HG03565 (cell line): ENCODE measurements at regions not wholly inside any gene's neighbourhood (a gene's known extent, or its start where the extent isn't known, plus 50 kb on each side); places are given as distances from the start of the nearest gene placed in this dataset.
"Not testable (repeated sequence)": the region's sequence is repeated elsewhere in the genome, so short reads cannot be mapped to it uniquely, and the experiment has no call there.

Experiments
- ATAC-seq: cut with Tn5 transposase; IDR thresholded peaks from one replicate; pipeline ENCODE4 v1.9.1; 2021; ENCODE audit warnings: mild to moderate bottlenecking, moderate library complexity; ENCODE audit not compliant: unreplicated experiment

DNA sequence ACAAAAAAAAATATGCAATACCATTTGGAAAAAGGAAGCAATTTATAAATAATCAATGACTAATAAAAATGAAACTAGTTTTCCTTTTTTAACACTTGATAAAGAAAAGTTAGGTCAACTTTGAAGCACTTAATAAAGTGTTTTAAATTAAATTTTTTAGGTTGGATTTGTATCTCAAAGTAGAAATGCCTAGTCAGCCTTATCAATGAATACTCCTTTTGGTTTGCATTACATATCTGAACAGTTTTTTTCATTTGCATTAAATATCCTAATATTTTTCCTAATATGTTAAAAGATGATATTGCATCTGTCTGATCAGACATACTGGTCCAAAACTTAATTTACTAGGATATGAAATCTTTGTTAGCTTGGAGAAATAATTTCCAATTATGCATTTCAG, 155.8 kb upstream of the ZFP42 start:
- no peak for ATAC-seq

DNA sequence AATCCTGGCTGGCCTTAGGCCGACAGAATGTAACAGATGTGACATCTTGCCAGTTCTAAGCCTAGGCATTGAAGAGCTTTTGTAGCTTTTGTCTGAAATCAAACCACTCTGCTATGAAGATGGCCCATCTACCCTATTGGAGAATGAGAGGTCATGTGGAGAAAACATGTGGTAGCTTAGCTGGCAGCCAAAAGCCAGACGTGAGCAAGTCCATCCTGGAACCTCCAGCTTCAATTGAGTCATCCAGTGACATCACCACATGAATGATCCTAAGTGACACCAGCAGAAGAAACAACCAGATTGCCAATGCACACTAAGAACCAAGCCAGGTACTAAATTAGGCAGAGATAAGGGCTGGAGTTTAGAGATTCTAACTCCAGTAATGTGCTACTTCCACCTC, 154.8 kb upstream of the ZFP42 start:
- ATAC-seq, result no peak

DNA sequence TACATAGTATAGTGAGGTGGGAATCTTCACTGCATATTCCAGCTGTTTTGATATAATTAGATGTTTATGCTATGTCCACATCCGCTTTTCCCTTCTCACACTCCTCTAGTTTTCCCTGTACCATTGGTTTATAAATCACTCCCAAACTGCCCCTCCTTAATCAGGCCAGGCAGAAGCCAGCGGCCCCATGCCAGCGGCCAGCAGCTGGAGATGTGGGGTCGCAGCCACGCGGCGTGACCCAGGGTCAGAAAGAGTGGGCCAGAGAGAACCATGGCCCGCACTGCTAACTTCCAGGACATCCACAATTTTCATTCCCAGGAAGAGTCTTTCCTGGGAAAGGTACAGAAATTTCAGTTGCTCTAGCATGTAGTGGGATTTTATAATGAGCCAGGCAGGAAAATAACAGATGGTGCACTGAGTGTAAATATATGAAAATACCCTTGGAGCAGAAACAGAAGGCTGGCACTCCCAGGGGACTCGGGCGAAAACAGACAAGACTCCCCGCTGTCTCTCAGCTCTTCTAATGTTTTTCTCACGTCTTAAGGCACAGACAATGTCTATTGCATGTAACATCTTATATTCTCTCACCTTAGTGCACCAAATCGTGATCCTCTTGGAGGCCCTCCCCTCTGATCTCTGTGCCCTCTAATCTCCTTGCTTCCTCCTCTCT, 145.9 kb upstream of the ZFP42 start:
- no peak for ATAC-seq

DNA sequence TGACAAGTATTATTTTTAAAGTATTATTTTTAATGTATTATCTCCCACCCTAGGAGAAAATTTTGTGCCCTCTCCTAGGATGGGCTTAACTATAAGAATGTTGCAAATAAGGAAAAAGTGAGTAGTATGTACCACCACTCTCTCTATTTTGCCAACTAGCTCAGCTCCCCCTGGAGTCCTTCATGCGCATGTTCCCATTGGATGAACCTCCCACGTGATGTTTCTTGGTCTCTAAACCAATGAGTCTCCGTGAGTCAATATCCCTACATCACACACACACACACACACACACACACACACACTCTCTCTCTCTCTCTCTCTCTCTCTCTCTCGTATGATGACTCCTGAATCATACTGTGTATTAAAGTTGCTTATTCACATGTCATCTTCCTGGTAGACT, 129.7 kb upstream of the ZFP42 start:
- no peak for ATAC-seq

DNA sequence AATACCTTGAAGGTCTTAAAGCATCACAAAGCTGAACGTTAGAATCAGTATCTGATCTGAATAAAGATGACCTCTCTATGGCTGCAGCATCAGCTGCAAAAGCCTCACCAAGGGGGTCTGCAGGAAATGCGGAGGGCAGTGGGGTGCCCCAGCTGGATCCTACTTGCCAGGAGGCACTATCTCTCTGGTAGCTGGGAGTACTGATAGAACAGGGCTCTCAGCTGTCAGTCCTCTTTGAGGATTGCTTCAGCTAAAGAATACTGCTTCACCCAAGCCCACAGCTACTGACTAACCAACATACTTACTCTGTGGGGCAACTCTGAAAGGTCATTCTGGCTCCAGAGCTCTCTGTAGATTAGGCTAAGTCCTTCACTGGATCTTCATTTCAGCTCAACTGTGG, 112.5 kb upstream of the ZFP42 start:
- ATAC-seq, result no peak

DNA sequence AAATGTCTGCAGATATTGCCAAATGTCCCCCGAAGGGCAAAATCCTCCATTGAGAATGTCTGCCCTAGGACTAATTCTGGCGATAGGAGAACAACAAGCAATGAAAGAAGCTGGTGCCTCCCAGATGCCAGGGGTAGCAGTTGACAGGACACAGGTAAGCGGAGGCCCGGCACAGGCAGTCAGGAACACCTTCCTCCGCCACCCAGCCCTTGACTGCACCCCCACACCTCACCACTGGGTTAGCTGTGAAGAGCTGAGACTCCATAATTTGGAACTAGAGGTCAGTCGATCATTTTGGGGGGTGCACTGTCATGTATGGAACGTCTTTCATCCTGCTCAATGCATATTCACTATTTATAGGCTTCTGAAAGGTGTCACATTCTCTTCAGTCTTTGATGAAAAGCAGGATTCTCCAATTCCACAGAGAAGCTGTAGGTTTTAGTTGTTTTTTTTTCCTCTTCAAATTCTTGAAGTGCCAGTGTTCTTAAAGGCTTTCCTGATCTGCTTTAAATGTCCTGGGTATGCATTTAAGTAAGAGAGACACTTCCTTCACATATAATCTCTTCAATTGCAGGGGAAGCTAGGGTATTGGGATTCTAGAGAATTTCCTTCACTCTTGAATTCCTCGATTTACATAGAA, 111.6 kb upstream of the ZFP42 start:
- ATAC-seq, result no peak

DNA sequence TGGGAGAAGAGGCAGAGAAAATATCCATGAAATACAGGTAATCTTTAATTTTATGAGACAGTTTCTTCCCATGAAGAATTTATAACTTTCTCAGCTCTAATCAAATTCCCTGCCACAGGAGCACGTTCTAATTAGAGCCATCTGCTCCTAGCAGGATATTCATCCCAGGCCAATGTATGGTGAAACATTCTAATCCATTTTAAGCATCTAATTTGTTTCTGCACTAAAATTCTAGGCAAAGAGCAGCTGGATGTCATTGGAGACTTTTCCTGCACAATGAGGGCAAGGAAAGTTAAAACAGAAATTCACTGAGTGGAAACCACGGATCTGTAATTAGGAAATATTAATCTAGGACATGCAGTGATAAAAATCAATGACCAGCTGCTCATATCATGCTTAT, 107.7 kb upstream of the ZFP42 start:
- ATAC-seq, result no peak

DNA sequence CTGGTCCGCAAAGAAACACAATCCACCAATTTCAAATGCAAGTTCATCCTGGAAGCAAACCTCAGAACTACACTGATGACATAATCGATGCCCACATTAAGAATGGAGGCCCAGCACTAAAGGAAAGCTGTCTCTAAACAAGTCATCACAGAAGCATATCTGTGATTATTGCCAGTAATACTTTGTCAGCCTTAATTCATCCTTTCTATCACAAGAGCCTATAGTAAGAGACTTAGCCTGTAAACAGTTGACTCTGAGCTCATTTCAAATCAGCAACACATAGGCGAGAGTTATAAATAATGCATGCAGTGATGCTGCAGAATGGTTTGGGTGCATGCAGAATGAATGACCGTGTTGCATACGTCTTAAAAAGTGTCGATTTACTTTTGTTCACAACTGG, 105.9 kb upstream of the ZFP42 start:
- no peak for ATAC-seq

DNA sequence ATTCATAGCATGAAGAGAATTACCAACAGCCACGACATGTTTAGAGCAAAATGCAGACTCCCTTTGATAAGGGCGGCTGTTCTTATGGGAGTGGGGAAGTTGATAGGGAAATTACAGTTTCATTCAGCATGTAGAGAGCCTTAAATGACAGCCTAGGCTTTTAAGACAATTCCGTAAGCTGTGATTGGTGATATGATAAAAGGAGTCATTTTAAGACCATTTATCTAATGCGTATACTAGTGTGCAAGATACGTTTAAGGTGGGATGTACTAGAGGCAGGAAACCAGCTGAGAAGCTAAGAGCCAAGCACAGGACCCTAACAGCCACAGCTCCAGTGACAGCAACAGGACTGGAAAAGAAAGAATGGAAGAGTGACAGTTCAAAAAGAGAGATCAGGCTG, 102.2 kb upstream of the ZFP42 start:
- ATAC-seq, result no peak

DNA sequence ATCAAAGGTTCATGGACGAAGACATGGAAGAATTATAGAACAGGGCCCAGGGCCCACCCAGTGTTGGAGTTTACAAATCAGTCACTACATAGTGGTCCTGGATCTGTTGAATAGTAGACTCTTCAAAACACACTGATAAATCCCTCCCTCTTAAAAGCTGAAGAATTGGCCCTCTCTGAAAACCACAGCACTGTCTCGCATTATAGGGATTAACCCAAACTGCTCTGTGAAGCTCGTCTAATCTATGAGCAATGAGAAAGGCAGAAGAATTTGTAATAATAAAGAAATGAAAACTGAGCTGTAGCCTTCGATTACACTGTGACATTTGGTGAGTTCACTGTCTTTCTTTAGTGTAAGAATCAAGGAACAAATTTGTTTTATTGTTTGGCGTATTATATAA, 92.5 kb upstream of the ZFP42 start:
- ATAC-seq, result no peak

DNA sequence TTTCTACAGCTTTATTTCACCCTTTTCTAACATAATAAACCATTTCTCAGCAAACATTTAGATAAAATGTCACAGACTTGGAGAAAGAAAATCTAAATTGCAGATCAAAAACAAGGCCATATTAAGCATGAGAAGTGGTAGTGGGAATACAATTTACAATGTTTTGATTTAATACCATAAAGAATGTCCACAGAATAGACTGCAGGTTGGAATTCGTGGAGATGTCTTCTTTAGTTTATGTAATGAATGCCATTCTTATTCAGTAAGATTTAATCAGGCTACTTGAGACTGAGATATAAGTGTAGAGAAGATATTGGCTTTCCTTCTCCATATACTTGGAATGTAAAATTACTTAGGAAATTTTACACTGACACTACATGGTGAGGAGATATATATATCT, 91.9 kb upstream of the ZFP42 start:
- ATAC-seq, result no peak

DNA sequence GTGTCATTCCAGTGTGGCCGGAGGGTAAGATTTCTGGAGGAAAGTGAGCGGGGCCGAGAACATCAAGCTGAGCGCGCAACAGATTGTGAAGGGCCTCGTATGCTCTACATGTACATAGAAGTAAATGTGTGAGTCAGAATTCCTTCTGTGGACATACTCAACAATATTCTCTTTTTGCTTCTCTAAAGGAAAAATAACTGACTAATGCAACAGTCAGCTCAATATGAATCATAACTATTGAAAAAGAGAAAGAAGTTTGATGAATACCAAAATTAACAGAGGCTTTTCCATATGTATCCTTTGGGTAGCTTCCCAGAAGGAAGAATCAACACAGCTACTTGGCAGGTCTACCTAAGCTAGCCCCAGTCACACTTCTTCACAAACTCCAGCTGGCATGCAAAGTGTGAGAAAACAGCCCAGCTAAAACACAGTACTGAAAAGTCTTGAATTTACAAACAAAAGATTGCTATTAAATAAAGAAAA, 87.5 kb upstream of the ZFP42 start:
- no peak for ATAC-seq

DNA sequence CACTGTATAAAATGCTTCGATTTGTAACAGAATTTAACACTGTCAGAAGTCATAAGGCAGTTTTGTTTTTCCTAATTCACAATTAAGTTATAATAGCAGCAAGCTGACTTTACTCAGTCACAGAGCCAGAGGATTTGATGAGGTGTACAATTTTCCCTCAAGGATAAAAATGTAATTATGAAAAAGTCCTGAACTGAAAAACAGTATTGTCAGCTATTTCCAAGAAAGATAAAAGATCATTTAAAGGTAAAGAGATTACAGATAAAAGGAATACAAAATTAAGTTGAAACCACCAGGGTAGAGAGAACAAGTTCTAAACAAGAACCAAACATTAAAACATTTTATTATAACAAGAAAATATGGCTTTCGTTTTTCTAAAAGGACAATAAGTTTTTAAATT, 86.8 kb upstream of the ZFP42 start:
- ATAC-seq, result no peak

DNA sequence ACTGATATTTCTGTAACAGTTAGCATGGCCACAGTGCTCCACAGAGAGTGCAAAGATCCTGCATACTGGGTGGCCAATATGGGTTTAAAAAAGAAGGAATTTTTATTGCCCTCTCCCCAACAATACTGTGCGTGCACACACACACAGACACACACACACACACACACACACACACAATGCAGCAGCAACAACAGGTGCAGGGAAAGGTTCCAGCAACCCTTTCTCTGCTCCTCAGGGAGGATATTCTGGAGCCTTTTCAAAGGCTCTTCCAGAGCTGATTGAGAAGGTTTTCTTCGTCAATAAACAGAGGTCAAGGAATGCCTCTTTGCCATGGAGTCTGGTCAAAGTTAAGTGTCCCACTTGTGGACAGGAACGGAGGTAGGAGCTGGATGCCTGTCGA, 84.8 kb upstream of the ZFP42 start:
- no peak for ATAC-seq

DNA sequence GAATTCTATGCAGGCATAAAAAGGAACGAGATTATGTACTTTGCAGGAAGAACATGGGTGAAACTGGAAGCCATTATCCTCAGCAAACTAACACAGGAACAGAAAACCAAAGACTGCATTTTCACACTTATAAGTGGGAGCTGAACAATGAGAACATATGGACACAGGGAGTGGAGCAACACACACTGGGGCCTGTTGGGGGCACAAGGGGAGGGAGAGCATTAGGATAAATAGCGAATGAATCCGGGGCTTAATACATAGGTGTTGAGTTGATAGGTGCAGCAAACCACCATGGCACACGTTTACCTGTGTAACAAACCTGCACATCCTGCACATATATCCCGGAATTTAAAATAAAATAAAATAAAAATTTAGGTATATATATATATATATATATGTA, 80.2 kb upstream of the ZFP42 start:
- not testable (repeated sequence) for ATAC-seq

DNA sequence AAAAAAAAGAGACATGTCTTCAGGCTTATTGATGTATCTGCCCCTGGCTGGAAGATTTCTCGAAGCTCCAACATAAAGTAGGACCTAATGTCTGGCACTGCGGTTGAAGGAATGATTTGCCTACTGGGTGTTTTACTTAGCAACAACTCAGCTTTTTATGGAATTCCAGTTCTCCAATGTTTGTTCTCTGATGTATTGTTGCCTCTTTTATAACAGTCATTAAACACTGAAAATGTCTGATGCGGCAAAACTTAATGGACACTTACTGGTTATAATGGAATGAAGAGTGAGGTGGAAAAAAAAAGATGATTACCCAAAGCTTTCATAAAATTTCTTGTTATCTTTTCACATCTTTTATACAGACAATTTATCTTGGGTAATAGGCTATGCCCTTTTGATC, 75.6 kb upstream of the ZFP42 start:
- no peak for ATAC-seq

DNA sequence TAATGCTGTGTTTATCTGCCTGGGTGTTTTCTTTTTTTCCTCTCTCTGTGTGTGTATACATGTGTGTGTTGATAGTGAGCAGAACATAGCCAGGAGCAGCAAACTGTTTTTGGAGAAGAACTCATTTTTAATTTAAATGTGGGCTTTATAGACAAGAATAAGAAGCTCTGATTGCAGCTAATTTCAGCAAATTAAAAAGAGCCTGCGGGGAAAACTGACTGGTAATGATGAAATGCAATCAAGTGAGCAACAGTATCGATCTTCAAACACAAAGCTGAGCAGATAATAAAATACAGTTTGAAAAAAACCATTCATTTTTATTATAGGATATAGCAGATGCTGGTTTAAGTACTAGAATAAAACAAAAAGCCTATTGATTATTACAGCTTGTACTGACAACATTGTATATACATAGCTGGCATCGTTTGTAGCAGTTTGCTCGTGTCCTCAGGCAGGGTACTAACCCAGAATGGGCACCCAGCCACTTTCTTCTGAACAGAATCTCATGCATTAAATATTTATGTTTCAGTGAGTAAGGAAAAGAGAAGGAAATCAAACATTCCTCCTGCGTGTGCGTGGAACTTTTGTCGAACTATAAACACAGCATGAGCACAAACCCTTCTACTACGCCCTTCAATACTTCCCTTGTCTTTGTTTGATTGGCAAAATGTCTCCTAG, 73.5 kb upstream of the ZFP42 start:
- ATAC-seq, result no peak

DNA sequence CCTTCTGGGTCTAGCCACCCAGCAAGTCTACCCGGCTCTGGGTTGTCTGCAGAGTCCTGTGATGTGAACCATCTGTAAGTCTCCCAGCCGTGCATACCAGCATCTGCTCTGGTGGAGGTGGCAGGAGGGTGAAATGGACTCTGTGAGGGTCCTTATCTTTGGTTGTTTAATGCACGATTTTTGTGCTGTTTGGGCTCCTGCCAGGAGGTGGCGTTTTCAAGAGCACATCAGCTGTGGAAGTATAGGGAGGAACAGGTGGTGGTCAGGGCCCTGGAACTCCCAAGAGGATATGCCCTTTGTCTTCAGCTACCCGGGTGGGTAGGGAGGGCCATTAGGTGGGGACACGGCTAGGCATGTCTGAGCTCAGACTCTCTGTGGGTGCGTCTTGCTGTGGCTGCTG, 66.5 kb upstream of the ZFP42 start:
- no peak for ATAC-seq

DNA sequence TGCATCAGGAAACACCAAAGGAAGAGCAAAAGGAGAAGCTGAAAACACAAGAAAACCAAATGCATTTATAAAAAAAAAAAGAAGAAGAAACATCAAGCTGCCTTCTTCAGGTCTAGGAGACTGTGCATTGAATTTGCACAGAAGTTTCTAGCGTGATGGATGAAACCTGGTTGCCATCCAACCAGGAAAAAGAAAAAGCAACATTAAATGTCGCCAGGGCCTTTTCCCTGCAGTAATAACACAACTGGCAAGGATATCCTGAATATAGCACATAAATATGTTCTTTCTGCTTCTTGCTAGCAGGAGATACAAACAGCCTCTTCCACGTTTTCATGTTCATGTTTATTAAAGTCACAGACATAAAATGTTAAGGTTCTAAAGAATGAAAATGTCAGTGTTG, 60.8 kb upstream of the ZFP42 start:
- no peak for ATAC-seq

DNA sequence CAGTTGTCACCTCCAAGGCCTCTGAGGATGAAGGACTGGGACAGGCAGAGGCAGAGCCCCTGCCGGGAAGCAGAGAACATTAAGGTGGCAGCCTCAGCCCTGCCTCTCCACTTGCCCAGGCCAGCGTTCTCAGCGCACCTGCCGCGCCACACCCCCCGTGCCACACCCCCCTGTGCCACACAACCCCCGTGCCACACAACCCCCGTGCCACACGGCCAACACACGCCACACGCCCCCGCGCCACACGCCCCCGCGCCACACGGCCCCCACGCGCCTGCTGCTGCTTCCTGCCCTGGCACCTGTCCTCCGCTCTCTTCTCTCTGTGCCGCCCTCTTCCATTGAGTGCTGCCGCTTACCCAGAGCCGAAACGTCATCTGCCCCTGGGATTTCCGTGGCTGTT, 58.0 kb upstream of the ZFP42 start:
- ATAC-seq, result no peak

DNA sequence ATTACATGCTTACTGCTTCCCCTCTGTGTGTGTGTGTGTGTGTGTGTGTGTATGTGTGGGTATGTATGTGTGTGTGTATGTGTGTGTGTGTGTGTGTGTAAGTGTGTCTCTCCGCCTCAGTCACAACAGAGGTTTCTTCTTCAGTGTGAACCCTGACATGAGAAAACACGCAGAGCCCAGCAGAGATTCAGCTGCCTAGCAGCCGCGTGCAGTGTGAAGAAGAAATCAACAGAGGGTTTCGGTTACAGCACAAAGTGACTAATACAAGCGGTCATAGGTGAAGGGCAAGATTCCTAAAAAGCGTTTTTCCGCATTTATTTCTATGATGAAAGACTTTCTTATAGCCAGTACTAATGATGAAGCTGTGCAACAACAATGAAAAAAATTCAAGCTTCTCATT, 55.3 kb upstream of the ZFP42 start:
- ATAC-seq, result no peak

DNA sequence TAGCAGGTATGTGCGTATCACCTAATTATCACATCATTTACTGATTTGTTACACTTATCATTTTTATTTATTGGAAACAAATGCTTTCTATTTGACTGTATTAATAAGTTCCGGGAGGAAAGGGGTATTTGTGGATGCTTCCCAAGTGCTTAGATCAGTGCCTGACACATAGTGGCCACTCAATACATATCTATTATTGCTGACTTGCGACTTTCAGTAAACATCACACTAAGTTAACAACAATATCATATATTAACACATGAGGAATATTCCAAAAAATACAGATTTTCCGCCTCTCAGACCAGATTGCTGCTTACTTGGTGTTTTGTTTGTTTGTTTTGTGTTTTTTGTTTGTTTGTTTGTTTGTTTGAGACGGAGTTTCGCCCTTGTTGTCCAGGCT, 52.6 kb upstream of the ZFP42 start:
- no peak for ATAC-seq
